GM18861 (cell line): ENCODE measurements at regions not wholly inside any gene's neighbourhood (a gene's known extent, or its start where the extent isn't known, plus 50 kb on each side); places are given as distances from the start of the nearest gene placed in this dataset.
"Not testable (repeated sequence)": the region's sequence is repeated elsewhere in the genome, so short reads cannot be mapped to it uniquely, and the experiment has no call there.

ENCODE experiments used
- ATAC-seq: cut with Tn5 transposase; IDR thresholded peaks from one replicate; pipeline ENCODE4 v1.9.1; 2021; ENCODE audit not compliant: unreplicated experiment

DNA sequence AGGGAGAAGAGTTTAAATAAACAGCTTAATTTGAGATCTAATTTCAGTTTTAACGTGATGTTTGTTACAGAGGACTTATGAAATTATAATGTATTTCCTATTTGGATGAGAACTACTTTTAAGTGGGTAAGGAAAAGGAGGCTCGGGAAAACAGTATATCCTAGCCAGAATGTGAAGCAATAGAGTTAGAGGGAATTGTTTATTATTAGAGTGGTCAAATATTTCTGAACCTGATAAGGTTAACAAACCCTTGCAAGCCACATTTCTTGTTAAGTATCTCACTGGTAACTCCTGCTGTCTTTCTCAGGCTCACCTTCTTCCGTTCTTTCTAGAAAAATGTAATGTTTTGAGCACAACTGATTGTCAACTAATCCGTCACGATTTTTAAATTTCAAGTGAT, 335.1 kb upstream of the MBL2 start:
- no peak for ATAC-seq

DNA sequence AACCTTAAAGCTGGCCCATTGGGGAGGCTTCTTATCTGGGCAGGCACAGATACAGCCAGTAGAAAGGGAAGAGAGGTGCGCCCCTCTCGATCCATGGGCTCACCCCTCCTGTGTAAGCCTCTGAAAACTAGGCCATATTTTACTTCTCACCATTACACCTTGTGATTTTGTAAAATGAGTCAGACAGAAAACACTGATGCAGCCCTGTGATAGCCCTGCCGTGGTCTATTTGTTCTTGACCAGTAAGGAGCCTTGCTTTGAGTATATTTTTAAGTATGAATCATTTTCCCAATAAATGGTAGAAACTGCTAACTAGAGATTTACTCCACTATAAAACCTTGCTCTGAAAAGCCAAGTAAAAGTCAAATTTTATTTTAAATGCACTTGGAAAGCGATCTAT, 329.8 kb upstream of the MBL2 start:
- no peak for ATAC-seq

DNA sequence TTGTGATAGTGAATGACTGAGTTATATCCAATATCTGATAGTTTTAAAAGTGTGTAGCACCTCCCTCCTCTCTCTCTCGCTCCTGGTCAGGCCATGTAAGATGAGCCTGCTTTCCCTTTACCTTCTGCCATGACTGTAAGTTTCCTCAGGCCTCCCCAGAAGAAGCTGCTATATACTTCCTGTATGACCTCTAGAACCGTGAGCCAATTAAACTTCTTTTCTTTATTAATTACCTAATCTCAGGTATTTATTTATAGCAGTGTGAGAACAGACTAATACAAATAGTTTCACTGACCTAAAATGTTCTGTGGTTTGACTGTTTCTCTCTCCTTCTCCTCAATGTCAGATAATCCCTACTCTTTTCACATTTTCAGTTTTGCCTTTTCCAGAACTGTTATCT, 321.3 kb upstream of the MBL2 start:
- ATAC-seq = no peak

DNA sequence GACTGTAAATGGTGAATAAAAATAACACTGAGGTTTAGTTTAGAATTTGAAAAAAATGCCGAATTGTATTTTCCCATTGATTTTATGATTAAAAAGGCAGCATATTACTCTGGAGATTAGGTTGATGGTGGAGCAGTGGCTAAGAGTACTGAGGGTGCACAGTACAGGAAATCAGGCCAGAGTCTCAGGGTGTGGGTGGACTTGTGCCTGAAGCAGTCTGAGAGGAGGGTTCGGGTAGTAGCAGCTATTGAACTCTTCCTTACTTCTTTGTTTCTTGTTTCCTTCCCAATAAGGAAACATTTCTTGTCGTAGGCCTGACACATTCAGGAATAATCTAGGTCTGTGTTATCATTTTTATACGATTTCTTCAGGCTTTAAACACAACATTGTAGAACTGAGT, 319.0 kb upstream of the MBL2 start:
- ATAC-seq = no peak

GRCh38 chr10:53088961-53089360, 316.4 kb upstream of the MBL2 start:
- no peak for ATAC-seq

GRCh38 chr10:53079283-53079682, 306.7 kb upstream of the MBL2 start:
- no peak for ATAC-seq

GRCh38 chr10:53076948-53077347, 304.4 kb upstream of the MBL2 start:
- no peak for ATAC-seq

GRCh38 chr10:53075469-53075868, 302.9 kb upstream of the MBL2 start:
- no peak for ATAC-seq

- ATAC-seq = no peak
Measured at GRCh38 chr10:53072144-53072543, 299.6 kb upstream of the MBL2 start.

- ATAC-seq = no peak
Measured at GRCh38 chr10:53071505-53072125, 299.0 kb upstream of the MBL2 start.

GRCh38 chr10:53069013-53069412, 296.4 kb upstream of the MBL2 start:
- no peak for ATAC-seq

DNA sequence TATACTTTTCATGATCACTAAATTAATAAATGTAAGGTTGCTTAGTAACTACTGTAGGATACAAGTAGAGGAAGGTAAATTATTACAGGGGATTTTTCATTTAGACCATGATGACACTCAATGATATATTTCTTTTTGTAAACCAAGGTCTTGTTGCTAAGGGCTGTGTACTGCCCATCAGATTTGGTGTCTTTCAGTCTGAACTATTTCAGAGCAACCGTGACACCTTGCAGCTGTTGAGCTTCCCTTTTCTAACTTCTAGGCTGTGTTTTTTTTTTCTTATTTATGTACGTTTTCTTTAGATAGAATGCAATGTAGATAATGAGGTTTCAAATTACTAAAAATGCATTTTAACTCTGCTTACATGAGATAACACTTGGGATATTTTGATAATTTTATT, 292.0 kb upstream of the MBL2 start:
- ATAC-seq = no peak

DNA sequence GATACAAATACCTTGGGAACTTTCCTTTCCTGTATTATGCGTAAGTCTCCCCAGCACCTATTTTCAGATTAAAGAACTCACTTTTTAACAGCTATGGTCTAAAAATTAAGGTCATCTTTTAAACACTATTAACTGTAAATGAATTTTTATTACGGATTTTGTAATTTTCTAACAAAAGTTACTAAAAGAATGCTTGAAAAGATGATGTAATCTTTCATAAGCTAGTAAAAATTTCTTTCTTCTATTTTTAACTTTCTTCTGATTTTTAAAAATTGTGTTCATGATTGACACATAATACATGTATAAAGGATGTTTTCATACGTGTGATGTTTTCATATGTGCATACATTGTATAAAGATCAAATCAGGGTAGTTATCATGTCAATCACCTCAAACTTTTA, 291.2 kb upstream of the MBL2 start:
- no peak for ATAC-seq

GRCh38 chr10:53052521-53053164, 280.1 kb upstream of the MBL2 start:
- no peak for ATAC-seq

DNA sequence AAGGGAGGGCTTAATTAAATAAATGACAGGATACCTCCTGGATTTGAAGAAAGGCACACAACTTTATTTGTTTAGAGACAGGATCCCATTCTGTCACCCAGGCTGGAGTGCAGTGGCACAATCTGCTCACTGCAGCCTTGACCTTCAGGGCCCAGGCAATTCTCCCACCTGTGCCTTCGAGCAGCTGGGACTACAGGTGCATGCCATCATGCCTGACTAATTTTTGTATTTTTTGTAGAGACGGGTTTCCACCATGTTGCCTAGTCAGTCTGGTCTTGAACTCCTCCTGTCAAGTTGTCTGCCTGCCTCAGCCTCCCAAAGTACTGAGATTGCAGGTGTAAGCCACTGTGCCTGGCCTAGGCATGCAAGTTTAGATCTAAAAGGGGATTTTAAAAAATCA, 272.7 kb upstream of the MBL2 start:
- no peak for ATAC-seq

GRCh38 chr10:53035823-53036222, 263.2 kb upstream of the MBL2 start:
- ATAC-seq = not testable (repeated sequence)

DNA sequence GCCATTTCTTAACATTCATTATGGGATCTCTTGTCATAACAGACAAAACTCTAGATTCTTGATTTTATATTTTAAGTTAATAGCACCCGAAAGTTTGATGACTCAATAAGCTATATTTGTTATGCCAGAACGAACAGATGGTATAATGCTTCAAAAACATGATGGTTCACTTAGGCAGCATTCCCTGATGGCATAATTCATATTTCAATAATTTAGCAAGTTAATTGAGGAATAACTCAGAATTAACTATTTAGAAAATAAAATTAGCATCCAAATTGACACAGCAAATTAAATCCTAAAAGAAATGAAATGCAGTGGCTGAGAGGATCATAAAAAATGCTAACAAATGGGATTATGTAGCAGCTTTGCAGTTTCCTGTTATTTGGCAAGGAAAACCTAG, 260.8 kb upstream of the MBL2 start:
- ATAC-seq = no peak

DNA sequence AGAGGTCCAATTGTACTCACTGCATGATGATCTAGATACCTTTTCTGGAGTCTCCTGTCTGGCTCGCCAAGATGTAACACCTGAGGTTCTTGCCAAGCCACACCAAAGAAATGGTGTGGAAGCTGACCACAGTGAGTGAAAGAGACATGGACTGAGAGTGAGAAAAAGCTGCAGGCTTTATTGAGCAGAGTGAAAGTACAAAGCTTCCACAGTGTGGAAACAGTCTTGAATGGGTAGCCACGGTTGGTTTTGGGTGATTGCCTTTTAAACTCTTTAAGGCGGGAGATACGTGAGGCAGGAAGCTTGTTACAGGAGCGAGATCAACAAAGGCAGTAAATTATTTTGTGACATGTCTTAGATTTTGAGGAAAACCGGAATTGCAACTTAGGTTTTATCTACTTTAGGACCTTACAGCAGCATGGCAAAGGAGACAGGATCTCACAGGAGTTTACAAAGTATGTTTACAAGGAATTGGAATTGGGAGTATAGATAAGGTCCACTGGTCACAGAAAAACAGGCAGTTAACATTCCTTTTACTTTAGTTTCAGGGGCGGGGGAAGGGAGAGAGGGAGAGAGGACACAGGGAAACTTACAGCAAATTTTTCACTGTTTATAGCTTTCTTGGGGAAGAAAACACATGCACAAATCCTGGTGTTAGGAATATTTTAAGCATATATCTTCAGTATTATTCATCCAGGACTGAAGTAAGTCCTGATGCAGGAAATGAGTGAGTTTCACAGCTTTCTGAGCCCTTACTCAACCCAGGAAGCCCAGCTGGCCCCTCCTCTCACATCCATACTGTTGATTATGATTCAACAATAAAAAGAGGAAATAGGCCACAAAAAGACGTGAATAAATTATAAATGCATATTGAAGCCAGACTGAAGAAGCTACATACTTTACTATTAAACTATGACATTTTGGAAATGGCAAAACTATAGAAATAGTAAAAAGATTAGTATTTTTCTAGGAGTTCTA, 257.6 kb upstream of the MBL2 start:
- not testable (repeated sequence) for ATAC-seq

DNA sequence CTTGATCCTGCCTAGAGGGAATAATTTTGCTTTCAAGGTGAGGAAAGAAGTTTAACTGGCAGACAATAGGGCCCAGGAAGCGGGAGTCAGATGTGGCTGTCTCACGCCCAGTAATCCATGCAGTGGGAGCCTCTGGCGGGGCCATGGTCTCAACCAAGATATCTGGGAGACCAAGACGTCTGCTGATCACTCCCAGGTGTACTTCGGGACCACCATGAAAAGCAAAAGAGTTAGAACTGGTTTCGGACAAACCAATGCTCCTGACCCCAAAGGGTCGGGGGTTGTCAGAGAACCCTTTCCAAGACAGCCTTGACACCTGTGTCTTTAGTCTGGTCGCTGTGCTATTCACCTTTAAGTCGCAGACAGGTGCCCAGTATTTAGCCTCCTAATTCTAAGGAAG, 256.9 kb upstream of the MBL2 start:
- ATAC-seq = no peak

DNA sequence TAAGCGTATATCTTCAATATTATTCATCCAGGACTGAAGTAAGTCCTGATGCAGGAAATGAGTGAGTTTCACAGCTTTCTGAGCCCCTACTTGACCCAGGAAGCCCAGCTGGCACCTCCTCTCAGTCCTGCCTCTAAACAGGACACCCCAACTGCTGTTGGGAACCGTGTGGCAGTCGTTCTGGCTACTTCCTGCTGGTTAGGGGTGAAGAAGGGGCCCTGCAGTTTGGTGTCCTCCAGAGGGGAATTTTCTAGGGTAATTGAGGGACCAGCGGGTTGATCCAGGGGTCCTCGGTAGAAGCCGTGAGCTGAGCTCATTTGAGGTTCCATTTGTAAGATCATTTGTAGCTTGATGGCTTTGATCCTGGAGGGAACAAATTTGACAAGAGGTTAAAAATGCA, 253.2 kb upstream of the MBL2 start:
- ATAC-seq = not testable (repeated sequence)

DNA sequence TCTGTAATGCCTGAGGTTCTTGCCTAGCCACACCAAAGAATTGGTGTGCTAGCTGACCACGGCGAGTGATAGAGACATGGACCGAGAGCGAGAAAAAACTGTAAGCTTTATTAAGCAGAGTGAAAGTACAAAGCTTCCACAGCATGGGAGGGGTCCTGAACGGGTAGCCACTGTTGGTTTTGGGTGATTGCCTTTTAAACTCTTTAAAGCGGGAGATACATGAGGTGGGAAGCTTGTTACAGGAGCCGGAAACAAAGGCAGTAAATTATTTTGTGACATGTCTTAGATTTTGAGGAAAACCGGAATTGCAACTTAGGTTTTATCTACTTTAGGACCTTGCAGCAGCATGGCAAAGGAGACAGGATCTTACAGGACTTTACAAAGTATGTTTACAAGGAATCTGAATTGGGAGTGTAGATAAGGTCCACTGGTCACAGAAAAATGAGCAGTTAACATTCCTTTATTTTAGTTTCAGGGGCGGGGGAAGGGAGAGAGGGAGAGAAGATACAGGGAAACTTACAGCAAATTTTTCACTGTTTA, 252.7 kb upstream of the MBL2 start:
- ATAC-seq = no peak

GRCh38 chr10:53023411-53023810, 250.8 kb upstream of the MBL2 start:
- ATAC-seq = no peak
